Neural crest cell (in vitro differentiated cells): ENCODE measurements at regions not wholly inside any gene's neighbourhood (a gene's known extent, or its start where the extent isn't known, plus 50 kb on each side); places are given as distances from the start of the nearest gene placed in this dataset.

Experiments used
- DNase-seq: peaks from one replicate; pipeline ENCODE4 v3.0.0; 2021; ENCODE audit warnings: low read depth, mixed read lengths, low spot score
- H3K27ac Mint-ChIP-seq: one replicate; pipeline ENCODE4 v1.8.0; 2021; ENCODE audit warnings: mild to moderate bottlenecking, mixed read lengths; ENCODE audit not compliant: unreplicated experiment
- H3K27me3 Mint-ChIP-seq: 2 replicates; pipeline ENCODE4 v1.8.0; 2021; ENCODE audit warnings: low read depth, mild to moderate bottlenecking, mixed read lengths
- H3K36me3 Mint-ChIP-seq: 2 replicates; pipeline ENCODE4 v1.8.0; 2021; ENCODE audit warnings: low read depth, mild to moderate bottlenecking, mixed read lengths
- H3K4me1 Mint-ChIP-seq: 2 replicates; pipeline ENCODE4 v1.8.0; 2021; ENCODE audit warnings: mixed read lengths
- H3K4me3 Mint-ChIP-seq: one replicate; pipeline ENCODE4 v1.8.0; 2021; ENCODE audit warnings: mild to moderate bottlenecking, mixed read lengths
- H3K9me3 Mint-ChIP-seq: 2 replicates; pipeline ENCODE4 v1.8.0; 2021; ENCODE audit warnings: mixed read lengths
- CTCF ChIP-seq: fragments of 200-600 bp; sonication (generic); conservative IDR thresholded peaks from 2 replicates; pipeline ENCODE4 v1.5.0; 2021; ENCODE audit warnings: antibody characterized with exemption, mild to moderate bottlenecking

GRCh38 chr14:36398463-36399291 lies 78.2 kb upstream of the MBIP start:
- TF ChIP-seq CTCF, result no peak
- Mint-ChIP-seq H3K4me1 (peaks cover 4% of the 10 kb centered on the region), H3K9me3 (peaks cover 3% of the 10 kb centered on the region), H3K27ac (peak overlapping the region; percentile 59), H3K36me3 (no peaks in the 10 kb centered on the region), H3K27me3 (peaks cover 62% of the 10 kb centered on the region), H3K4me3 (no peak overlapping the region)
- DNase-seq, result no peak

- Mint-ChIP-seq H3K36me3 (no peaks in the 10 kb centered on the region), H3K27me3 (peaks cover 62% of the 10 kb centered on the region), H3K4me1 (peaks cover 4% of the 10 kb centered on the region), H3K27ac (no peak overlapping the region), H3K4me3 (no peak overlapping the region), H3K9me3 (peaks cover 3% of the 10 kb centered on the region)
- TF ChIP-seq CTCF, result no peak
- DNase-seq, result no peak
Measured at GRCh38 chr14:36397357-36397756, 76.9 kb upstream of the MBIP start.

GRCh38 chr14:36396798-36397197 lies 76.4 kb upstream of the MBIP start:
- Mint-ChIP-seq H3K36me3 (no peaks in the 10 kb centered on the region), H3K4me3 (no peak overlapping the region), H3K27ac (no peak overlapping the region), H3K9me3 (peaks cover 3% of the 10 kb centered on the region), H3K27me3 (peaks cover 59% of the 10 kb centered on the region), H3K4me1 (peaks cover 4% of the 10 kb centered on the region)
- DNase-seq, result no peak
- TF ChIP-seq CTCF, result no peak

- TF ChIP-seq CTCF, result no peak
- Mint-ChIP-seq H3K27me3 (peaks cover 67% of the 10 kb centered on the region), H3K4me1 (peaks cover 4% of the 10 kb centered on the region), H3K9me3 (peaks cover 3% of the 10 kb centered on the region), H3K36me3 (no peaks in the 10 kb centered on the region), H3K4me3 (no peak overlapping the region), H3K27ac (no peak overlapping the region)
- DNase-seq, result no peak
Measured at GRCh38 chr14:36394593-36394992, 74.2 kb upstream of the MBIP start.

- Mint-ChIP-seq H3K4me3 (no peak overlapping the region), H3K4me1 (peaks cover 4% of the 10 kb centered on the region), H3K27ac (no peak overlapping the region), H3K9me3 (no peaks in the 10 kb centered on the region), H3K36me3 (no peaks in the 10 kb centered on the region), H3K27me3 (peaks cover 68% of the 10 kb centered on the region)
- no peak for DNase-seq
- no peak for TF ChIP-seq CTCF
Measured at GRCh38 chr14:36390718-36391117, 70.3 kb upstream of the MBIP start.
